H4 (cell line): ENCODE measurements at regions not wholly inside any gene's neighbourhood (a gene's known extent, or its start where the extent isn't known, plus 50 kb on each side); places are given as distances from the start of the nearest gene placed in this dataset.
"Not testable (repeated sequence)": the region's sequence is repeated elsewhere in the genome, so short reads cannot be mapped to it uniquely, and the experiment has no call there.

ENCODE experiments used
- DNase-seq: peaks from one replicate; pipeline ENCODE4 v3.0.0-alpha.2; 2015; ENCODE audit warnings: low spot score

- no peak for DNase-seq
Measured at GRCh38 chr3:11739706-11740105, 96.0 kb upstream of the VGLL4 start.

DNA sequence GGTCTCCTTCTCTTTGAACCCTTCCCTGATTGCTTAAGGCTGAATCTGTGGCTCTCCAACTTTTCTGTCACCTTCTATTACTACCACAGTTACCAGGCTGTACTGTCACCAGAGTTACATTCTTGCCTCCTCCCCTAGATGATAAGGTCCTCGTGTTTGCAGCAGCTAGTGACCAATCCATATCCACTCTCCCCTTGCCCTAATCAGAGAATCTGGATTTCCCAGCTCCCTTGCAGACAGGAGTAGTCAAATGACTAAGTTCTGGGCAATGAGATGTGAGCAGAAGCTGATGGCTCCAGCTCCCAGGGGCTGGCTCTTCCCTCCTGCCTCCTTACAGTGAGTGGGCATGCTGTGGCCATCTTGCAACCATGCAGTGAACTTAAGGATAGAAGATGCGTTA is 95.4 kb upstream of the VGLL4 start:
- no peak for DNase-seq

DNA sequence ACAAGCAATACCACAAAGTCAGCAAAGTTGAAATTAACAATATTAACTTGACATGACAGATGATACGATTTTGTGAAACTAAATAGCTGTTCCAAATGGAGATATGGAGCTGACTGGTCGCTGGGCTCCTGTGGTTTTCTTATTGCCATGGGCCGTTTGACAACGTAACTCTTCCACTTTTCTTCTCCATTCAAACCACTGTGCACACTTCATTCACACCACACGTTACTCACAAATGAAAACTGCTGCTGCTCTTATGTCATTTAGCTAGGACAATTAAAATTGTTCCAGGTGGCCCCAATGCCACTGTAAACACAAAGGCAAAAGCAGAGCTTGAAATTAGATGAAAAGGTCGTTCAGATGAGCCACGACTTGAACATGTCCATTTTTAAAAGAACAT is 94.0 kb upstream of the VGLL4 start:
- no peak for DNase-seq

- no peak for DNase-seq
Measured at GRCh38 chr3:11736136-11736833, 92.6 kb upstream of the VGLL4 start.

- DNase-seq: no peak
Measured at GRCh38 chr3:11735638-11736037, 91.9 kb upstream of the VGLL4 start.

DNA sequence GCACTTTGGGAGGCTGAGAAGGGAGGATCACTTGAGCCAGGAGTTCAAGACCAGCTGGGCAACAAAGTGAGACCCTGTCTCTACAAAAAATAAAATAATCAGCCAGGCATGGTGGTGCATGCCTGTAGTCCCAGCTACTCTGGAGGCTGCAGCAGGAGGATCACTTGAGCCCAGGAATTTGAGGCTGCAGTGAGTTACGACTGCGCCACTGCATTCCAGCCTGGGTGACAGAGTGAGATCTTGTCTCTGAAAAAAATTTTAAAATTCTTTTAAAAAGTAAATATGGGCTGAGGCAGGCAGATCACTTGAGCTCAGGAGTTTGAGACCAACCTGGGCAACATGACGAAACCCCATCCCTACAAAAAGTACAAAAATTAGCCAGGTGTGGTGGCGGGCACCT is 91.4 kb upstream of the VGLL4 start:
- not testable (repeated sequence) for DNase-seq

DNA sequence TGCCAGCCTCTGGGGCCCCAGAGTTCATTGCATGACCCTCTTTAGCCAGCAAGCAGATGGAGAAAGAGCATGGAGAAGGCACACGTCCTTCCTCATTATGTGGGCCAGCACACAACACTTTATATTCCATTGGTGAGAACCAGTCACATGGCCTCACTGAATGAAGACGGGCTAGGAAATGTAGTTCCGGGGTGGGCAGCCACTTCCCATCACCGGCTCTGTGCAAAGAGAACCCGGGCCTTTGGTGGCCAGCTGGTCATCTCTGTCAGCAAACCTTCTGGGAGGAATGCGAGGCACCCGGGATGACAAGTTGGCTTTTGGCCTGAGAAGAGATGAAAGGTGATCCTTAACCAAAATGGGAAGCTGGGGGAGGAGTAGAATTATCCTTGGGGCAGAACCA is 90.2 kb upstream of the VGLL4 start:
- no peak for DNase-seq

DNA sequence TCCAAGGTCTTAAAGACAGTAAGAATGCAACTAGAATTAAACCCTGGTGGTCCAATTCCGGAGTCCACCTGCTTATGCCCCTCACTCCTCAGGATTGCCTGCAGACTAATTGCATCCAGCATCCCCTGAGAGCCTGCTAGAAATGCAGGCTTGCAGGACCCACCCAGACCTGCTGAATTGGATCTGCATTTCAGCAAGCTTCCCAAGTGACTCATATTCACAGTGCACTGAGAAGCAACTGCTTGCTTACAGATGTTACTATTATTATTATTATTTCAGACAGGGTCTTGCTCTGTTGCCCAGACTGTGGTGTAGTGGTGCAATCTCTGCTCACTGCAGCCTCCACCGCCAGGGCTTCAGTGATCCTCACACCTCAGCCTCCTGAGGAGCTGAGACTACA is 83.5 kb upstream of the VGLL4 start:
- no peak for DNase-seq

DNA sequence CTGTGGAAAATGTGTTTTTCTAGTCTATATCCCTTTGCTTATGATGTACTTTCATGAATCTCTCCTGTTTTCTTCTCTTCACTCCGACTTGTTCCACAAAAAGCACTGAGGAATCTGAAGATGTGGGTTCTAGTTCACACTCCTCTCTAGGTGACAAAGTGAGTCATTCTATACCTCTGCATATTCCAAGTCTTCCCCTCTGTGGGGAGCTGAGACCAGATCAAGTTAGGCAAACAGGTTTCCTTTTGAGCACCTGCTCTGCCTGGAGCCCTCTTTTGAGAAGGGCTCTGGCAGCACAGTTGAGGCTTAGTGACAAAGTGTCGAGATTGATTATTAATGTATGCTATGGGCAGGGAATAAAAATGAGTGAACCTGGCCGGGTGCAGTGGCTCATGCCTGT is 82.4 kb upstream of the VGLL4 start:
- no peak for DNase-seq

DNA sequence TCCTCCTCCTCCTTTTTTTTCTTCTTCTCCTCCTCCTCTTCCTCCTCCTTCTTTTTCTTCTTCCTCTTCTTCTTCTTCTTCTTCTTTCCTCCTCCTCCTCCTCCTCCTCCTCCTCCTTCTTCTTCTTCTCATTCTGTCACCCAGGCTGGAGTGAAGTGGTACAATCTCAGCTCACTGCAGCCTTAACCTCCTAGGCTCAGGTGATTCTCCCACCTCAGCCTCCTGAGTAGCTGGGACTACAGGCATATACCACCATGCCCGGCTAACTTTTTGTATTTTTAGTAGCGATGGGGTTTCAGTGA is 81.6 kb upstream of the VGLL4 start:
- DNase-seq: not testable (repeated sequence)

DNA sequence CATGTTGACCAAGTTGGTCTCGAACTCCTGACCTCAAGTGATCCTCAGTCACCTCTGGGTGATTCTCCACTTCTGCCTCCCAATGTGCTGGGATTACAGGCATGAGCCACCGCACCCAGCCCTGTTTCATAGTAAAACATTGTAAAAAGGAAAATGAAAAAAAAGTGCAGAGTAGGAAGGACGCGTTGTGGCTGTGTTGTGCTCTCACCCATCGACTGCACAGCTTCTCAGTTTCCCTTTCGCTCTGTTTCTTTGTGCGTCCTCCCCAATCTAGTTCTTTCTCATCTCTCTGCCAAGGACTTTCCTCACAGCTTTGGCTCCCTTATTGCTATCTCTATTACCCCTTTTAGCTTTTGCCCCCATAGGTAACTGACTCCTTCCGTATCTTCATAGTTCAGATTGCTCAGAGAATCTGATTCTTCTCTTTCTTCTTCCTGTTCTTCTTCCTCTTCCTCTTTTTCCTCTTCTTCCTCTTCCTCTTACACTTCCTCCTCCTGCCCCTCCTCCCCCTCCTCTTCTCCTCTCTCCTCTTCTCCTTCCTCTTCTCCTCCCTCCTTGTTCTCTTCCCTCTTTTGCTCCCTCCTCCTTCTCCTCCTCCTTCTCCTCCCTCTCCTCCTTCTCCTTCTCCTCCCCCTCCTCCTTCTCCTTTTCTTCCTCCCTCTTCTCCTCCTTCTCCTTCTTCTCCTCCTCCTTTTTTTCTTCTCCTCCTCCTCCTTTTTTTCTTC is 81.1 kb upstream of the VGLL4 start:
- no peak for DNase-seq

- DNase-seq: no peak
Measured at GRCh38 chr3:11721479-11721878, 77.8 kb upstream of the VGLL4 start.

DNA sequence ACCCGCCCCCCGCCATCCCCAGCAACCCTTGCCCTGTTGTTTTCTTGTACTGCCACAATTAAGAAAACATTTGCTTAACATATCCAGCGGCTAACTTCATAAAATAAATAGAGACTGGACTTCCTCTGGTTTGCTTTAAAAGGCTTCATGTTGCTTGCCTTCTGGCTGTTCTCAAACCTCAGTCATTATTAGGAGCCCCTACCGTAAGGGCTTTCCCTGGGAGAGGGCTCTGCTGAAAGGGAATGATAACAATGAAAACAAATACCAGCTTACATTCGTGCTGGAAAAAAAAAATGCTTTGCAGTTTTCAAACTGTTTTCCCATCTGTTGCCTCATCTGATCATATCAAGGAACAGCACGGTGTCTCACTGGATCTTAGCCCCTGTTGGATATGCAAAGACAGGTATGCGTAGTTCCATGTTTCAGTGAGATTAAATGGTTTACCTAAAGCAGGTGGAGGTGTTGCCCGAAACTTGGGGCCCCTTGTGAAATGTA is 77.2 kb upstream of the VGLL4 start:
- DNase-seq: no peak

GRCh38 chr3:11720304-11720898 is 76.7 kb upstream of the VGLL4 start:
- peak; percentile 71 for DNase-seq

DNA sequence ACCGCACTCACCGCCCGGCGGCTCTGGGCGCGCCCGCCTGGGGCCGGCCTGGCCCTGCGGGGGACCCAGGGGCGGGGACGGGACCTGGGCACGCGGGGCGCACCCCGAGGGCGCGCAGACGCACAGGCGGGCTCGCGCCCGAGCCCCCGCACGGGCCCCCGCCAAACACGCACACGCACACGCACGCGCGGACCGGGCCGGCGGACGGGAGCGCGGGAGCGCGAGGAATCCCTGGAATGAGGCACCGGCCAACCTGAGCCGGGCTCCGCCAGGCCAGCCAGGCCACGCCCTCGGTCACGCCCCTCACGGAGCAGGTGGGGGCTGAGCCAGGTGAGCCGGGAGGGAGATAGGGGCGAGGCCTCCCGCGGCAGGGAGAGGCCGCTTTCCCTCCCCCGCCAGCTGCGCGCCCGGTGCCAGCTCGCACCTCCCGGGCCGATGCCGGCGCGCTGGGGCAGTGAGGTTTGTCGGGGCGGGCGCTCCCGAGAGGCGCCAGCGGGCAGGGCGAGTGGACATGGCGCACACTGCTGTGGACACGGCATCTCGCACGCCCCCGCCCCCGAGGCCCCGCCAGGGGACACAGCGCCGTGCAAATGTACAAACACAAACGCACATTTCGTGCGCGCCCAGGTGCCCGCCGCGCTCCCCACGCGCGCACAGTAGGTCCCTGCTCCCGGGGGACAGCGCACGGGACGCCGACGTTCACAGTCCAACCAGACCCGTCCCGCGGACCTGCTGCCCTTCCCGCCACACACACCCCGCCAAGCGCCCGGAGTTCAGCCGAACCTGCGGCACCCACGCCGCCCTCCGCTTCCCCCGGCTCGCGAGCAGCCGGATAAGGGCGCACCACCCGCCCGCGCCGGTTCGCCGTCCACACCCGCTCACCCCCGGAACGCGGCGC is 75.9 kb upstream of the VGLL4 start:
- DNase-seq: peak; percentile 56

- peak; percentile 22 for DNase-seq
Measured at GRCh38 chr3:11718637-11719405, 75.1 kb upstream of the VGLL4 start.

GRCh38 chr3:11717768-11718636 is 74.3 kb upstream of the VGLL4 start:
- DNase-seq: peak; percentile 22

GRCh38 chr3:11717301-11717700 is 73.6 kb upstream of the VGLL4 start:
- peak; percentile 13 for DNase-seq

DNA sequence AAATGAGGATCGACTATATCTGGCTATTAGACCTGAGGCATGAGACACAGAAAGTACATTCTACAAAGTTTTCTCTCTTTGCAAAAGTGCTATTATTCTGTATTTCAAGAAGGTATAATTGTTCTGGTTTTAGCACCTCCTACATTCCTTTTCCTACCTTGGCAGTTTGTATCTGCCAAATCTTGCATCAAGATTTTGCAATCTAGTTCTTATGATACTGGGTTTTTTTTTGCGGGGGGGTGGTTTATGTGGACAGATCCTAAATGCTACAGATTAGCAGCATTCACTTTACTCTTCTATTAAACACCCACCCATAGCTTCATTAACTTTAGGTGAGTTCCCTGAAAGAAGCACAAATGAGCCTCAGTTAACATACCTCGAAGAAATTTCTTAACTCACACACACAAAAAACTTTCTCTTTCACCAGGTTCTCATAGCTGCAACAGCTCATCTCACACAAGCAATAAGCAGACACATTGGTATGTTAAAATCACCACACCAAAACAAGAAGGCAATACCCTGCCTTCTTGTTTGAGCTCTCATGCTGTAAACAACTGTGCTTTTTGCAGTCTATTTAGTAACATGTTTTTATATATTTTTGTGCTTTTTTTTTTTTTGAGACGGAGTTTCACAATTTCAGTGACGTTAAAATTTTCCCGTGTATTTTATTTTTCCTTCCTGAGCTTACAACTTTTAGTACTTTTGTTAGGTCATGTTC is 73.0 kb upstream of the VGLL4 start:
- DNase-seq: no peak

DNA sequence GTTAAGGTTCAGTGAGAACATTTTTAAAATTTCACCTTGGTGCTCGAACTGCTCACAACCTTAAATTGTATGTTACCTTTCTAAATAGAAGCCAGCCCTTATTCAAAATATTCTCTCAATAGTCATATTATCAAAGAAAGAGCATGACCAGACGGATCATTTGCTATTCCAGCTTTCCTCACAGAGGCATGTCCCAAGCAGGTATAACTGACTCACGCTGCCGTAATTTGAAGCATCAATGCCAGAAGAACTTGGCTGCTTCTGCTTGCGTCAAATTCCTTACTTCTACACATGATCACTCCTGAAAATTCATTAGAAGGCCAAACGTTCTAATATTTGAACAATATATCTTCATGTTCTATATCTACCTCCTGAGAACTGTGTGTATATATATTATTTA is 69.5 kb upstream of the VGLL4 start:
- no peak for DNase-seq
